Suppressor macrophage (primary cell): ENCODE measurements at regions not wholly inside any gene's neighbourhood (a gene's known extent, or its start where the extent isn't known, plus 50 kb on each side); places are given as distances from the start of the nearest gene placed in this dataset.

Source experiments
- DNase-seq, 4 experiments: peaks; one replicate each; pipeline ENCODE4 v3.0.0-alpha.2; 2020 to 2022

DNA sequence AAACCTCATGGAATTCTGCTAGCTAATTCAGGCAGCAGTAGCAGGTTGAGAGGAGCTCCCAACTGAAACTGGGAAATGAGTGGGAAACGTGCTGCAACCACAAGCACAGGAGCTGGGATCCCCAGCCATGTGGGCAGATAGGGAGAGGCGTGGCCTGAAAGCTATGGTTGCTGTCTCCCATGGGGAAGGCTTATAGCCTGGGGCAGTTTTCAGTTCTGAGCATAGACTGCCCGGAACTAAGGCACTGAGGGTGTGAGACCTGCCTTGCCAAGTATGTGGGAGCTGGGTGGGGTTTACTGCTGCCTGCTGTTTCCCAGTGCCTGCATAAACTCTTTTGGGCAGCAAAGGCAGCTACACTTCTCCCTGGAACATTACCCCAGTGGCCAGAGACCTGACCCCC lies 229.5 kb downstream of the TUSC7 start:
- no peak for DNase-seq

- DNase-seq: no peak
Observed at GRCh38 chr3:116939550-116939949, 230.0 kb downstream of the TUSC7 start.

- no peak for DNase-seq
Observed at GRCh38 chr3:116940719-116941118, 231.1 kb downstream of the TUSC7 start.

GRCh38 chr3:116946376-116946775 lies 236.8 kb downstream of the TUSC7 start:
- no peak for DNase-seq

GRCh38 chr3:116947148-116947547 lies 237.6 kb downstream of the TUSC7 start:
- no peak for DNase-seq

- DNase-seq: no peak
Observed at GRCh38 chr3:116947809-116948208, 238.2 kb downstream of the TUSC7 start.

GRCh38 chr3:116950301-116951055 lies 240.9 kb downstream of the TUSC7 start:
- DNase-seq: no peak

GRCh38 chr3:116951610-116952009 lies 242.0 kb downstream of the TUSC7 start:
- no peak for DNase-seq

DNA sequence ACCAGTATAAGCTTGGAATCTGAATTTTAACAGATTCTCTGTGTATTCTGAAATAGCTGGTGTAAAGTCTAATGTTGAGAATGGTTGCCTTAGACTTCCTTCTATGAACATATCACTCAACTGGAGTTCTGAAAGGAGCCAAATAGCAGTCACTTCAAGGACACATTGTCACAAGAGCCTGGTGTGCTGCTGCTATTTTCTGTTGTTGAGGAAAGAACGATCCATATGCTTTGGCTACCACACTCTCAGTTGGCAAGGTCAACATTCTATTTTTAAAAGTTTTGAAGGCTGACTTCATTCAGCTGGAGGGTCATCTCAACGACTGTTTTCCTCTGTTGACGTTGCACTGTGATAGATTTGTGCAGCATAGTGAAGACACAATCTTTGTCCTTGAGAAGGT lies 248.7 kb downstream of the TUSC7 start:
- no peak for DNase-seq

DNA sequence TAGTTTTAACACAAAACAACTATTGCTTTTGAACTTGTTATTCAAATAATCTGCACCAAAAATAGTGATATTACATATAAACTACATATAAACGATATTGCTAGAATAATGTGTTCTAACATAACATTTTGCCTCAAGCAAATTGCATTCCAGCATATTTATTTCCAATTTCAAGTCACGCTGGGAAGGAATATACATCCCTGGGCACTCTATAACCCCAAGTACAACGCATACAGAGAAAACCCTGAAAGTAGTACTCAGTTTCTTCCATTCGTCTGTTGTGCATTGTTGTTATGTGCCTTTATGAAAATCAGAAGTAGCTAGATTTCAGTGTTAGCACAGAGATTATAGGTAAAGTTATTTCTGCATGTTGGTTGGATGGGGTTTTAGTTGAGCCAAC lies 251.5 kb downstream of the TUSC7 start:
- DNase-seq: no peak

GRCh38 chr3:116963802-116964201 lies 254.2 kb downstream of the TUSC7 start:
- no peak for DNase-seq

- DNase-seq: no peak
Observed at GRCh38 chr3:116966649-116967048, 257.1 kb downstream of the TUSC7 start.

- no peak for DNase-seq
Observed at GRCh38 chr3:116969135-116969534, 259.6 kb downstream of the TUSC7 start.

DNA sequence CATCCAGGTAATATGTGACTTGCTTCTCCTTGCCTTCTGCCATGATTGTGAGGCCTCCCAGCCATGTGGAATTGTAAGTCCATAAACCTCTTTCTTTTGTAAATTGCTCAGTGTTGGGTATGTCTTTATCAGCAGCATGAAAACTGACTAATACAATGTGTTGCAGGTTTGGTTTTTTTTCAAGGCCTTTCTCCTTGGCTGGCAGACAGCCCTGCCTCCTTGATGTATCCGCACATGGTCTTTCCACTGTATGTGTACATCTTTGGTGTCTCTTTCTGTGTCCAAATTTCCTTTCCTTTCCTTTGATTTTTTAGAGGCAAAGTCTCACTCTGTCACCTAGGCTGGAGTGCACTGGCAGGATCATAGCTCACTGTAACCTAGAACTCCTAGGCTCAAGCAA lies 260.1 kb downstream of the TUSC7 start:
- no peak for DNase-seq

GRCh38 chr3:116971531-116971930 lies 262.0 kb downstream of the TUSC7 start:
- DNase-seq: no peak

DNA sequence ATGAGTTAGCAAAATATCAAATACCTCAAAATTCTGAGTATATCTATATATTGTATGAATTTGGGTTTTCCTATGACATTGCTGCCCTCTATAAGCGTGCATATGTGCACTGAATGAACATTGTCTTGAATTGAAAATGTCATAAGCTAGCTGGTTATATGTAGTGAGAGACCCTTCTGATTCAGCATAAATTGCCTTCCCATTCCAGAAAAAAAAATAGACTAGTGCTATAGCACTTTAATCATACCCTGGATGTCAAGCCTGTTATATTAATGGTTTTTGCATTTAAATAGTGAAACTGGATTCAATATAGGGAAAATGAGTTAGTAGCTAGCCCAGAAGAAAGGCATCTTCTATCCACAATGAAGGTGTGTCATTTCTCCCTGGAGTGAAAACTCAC lies 265.1 kb downstream of the TUSC7 start:
- no peak for DNase-seq

DNA sequence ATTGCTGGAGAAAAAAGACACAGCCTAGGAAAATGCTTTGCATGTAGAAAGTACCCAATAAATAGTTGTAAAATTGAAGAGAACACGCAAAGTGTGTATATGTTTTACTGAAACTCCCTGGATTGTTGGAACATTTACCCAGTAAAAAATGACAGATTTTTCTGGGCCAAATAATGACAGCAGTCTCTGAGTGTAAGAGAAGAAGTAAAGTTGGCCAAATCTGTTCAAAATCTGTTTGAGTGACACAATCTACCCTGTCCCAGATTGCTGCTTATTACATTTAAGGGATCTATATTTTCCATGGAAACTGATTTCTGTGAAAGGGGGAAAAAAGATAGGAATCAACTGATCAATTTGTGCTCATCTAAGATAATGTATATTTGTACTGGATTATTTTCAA lies 267.9 kb downstream of the TUSC7 start:
- DNase-seq: no peak

- no peak for DNase-seq
Observed at GRCh38 chr3:116980099-116980498, 270.5 kb downstream of the TUSC7 start.

DNA sequence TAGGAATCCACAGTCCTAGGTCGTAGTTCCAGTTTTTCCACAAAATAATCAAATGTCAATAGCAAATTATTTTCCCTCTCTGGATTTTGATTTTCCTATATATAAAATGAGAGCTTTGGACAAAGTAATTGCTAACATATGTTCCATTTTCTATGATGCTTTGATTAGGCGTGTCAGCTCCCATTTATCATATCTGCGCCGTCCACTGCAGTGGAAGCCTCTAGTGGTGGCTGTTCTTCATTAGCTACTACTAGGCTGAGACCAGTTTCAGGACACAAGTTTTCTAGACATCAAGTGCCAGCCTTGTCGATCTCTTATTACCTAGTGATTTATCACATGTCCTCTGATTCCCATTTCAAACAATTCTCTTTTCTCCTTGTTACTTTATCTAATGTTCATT lies 271.5 kb downstream of the TUSC7 start:
- no peak for DNase-seq

DNA sequence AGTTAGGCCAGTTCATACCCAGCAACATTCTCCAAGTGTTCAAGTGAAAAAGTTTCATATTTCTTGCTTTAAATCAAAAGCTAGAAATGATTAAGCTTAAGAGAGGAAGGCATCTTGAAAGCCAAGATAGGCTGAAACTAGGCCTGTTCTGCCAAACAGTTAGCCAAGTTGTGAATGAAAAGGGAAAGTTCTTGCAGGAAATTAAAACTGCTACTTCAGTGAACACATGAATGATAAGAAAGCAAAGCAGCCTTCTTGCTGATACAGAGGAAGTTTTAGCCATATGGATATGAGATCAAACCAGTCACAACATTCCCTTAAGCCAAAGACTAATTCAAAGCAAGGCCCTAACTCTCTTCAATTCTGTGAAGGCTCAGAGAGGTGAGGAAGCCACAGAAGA lies 274.7 kb downstream of the TUSC7 start:
- no peak for DNase-seq

DNA sequence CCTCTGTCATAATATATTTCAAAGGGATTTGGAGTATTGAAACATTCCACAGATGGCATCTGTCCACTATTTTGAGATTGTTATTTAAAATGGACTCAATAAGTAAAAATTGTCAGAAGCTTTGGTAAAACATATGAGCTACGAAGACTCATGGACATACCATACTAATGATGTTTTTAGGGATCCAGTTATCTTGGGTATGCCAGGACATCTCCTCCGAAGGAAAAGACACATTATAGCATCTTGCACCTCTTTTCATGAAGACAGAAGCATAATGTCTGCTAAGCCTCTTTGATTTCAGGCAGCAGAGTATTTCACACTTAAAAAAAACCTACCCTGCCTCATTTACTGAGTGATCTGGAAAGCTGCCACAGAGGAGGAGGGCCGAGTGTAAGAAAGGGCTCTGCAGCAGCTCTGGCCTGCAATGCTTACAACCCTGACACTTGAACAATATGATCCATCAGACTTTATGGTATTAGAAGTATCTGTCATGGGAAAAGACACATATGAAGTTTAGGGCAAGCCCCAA lies 284.8 kb downstream of the TUSC7 start:
- no peak for DNase-seq

DNA sequence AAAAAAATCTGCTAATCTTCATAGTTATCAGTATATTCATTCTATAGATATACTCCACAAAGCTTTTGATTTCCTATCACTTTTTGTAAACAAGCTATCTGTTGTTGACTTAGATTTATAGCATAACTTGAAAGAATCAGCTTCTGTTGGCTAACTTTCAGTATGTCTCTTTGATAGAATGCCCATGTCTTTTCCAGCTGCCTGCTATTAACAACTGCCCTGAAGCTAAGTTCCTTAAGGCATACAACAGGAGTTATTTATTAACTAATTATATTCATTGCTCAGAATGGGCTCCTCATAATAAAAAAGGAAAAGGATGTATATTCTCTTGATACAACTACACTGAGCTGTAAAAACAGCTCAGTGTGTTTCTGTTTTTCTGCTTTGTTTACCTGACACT lies 293.9 kb downstream of the TUSC7 start:
- DNase-seq: no peak

DNA sequence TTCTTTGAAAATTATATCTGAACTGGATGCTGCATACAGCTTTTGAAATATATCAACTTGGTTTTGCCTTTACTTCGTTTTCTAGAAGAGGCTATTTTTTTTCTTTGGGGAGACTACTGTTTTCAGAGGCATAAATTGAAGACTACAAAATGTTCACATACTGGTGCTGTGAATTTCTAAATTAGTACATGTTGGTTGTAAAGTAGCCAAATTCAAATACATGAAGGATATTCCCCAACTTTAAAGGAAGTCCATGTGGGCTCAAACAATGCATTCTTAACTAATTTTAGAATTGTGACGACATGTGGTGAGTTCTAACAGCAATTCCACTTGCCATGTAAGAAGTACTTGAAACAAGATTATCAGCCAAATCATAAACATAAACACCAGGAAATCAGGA lies 295.7 kb downstream of the TUSC7 start:
- no peak for DNase-seq

GRCh38 chr3:117005911-117006522 lies 296.4 kb downstream of the TUSC7 start:
- no peak for DNase-seq
